Spleen (tissue), 11 donors: ENCODE measurements at regions not wholly inside any gene's neighbourhood (a gene's known extent, or its start where the extent isn't known, plus 50 kb on each side); places are given as distances from the start of the nearest gene placed in this dataset.

Experiments used
- DNase-seq: peaks from one replicate; pipeline ENCODE4 v3.0.0-alpha.2; 2020
- H3K27ac ChIP-seq, 8 donors: fragments of 200-600 bp; sonication (generic) in 7 of 8; 1 replicate in 4 of 8; 2 replicates in 4 of 8; pipeline versions ENCODE4 v1.5.0 to v1.8.0; 2016 to 2021; ENCODE audit warnings: inconsistent platforms in 4 of 8, mild to moderate bottlenecking in 4 of 8, moderate library complexity in 1 of 8
- H3K27me3 ChIP-seq, 7 donors: fragments of 200-600 bp; sonication (generic) in 6 of 7; replicated peaks in 1 of 7; 1 replicate in 4 of 7; 2 replicates in 3 of 7; pipeline versions ENCODE4 v1.5.0 to v1.8.0; 2016 to 2021; ENCODE audit warnings: inconsistent platforms in 3 of 7, mild to moderate bottlenecking in 1 of 7
- H3K36me3 ChIP-seq, 6 donors: fragments of 200-600 bp; sonication (generic) in 5 of 6; 1 replicate in 4 of 6; 2 replicates in 2 of 6; pipeline versions ENCODE4 v1.5.0 to v1.8.0; 2016 to 2021; ENCODE audit warnings: inconsistent platforms in 2 of 6
- H3K4me1 ChIP-seq, 6 donors: fragments of 200-600 bp; sonication (generic) in 5 of 6; 1 replicate in 3 of 6; 2 replicates in 3 of 6; pipeline versions ENCODE4 v1.5.0 to v1.8.0; 2016 to 2021; ENCODE audit warnings: inconsistent platforms in 3 of 6
- H3K4me3 ChIP-seq, 8 donors: fragments of 200-600 bp; sonication (generic) in 7 of 8; 1 replicate in 4 of 8; 2 replicates in 4 of 8; pipeline versions ENCODE4 v1.5.0 to v1.8.0; 2016 to 2021; ENCODE audit warnings: inconsistent platforms in 4 of 8, mild to moderate bottlenecking in 4 of 8, moderate library complexity in 2 of 8
- H3K9me3 ChIP-seq, 8 donors: fragments of 200-600 bp; sonication (generic) in 7 of 8; 1 replicate in 4 of 8; 2 replicates in 4 of 8; pipeline versions ENCODE4 v1.5.0 to v1.8.0; 2016 to 2021; ENCODE audit warnings: inconsistent platforms in 4 of 8
- CTCF ChIP-seq, 11 experiments: fragments of 200-600 bp in 7 of 11; fragments of 450-650 bp in 4 of 11; sonication (generic) in 4 of 11; IDR thresholded peaks in 8 of 11; conservative IDR thresholded peaks in 3 of 11; 1 replicate in 7 of 11; 2 replicates in 4 of 11; pipeline versions ENCODE4 v1.4.0 to v1.8.0; 2016 to 2021; ENCODE audit warnings: antibody characterized with exemption in 11 of 11, inconsistent platforms in 4 of 11, mild to moderate bottlenecking in 1 of 11
- POLR2A ChIP-seq, 3 donors: fragments of 450-650 bp; IDR thresholded peaks; one replicate each; pipeline ENCODE4 v1.5.1; 2017; ENCODE audit warnings: antibody characterized with exemption in 3 of 3, mild to moderate bottlenecking in 1 of 3
- POLR2AphosphoS5 ChIP-seq, 3 donors: sonication (generic); formaldehyde crosslinking; IDR thresholded peaks; one replicate each; pipeline ENCODE4 v1.5.1; 2017; ENCODE audit warnings: antibody characterized with exemption in 3 of 3
- WGBS, 5 donors: extraction: QIAGEN DNeasy Blood & Tissue Kit in 3 of 5; methylation state at CpG; one replicate each; pipeline versions ENCODE4 v1.1.5 to v1.1.7; 2013 to 2018; 5-methylcytosine and 5-hydroxymethylcytosine counted together
- intact Hi-C: fragments of 100-400 bp; cut with DNase I; formaldehyde crosslinking; loops from one replicate; pipeline ENCODE4 v1.15.0; 2023; ENCODE audit warnings: low total_unique reads
- donor health status: healthy with polysubstance abuse.
- donor health status: DM: no; HTN: no; CAD: no; lungs with moderate emphysema.
- donor health status: DM: no; HTN: no; CAD: no.
- donor health status: Bipolar disorder and iron deficiency.
- donor health status: healthy.
- donor health status: DM: no; HTN: no; CAD: no.
- donor health status: DM: yes; HTN: yes; CAD: no.

- H3K36me3 ChIP-seq, result no peaks in the 10 kb centered on the region
- DNase-seq, result no peak
- H3K27me3 ChIP-seq, result no peaks in the 10 kb centered on the region
- peaks cover 0 to 6% (median 0%) of the 10 kb centered on the region in 8 donors for H3K9me3 ChIP-seq
- H3K4me3 ChIP-seq, result no peak overlapping the region
- H3K27ac ChIP-seq, result no peak overlapping the region
- WGBS, 5 donors, result 91 to 96% (median 94%) methylated on average over 17 of the region's 17 CpGs
- intact Hi-C loops, result no loop called here
- peaks cover 0 to 9% (median under 1%) of the 10 kb centered on the region in 6 donors for H3K4me1 ChIP-seq
- TF ChIP-seq POLR2AphosphoS5 (IDR thresholded peaks at IDR 0.05) (no peak), POLR2A (IDR thresholded peaks at IDR 0.05) (no peak), CTCF (IDR thresholded peaks at IDR 0.05 in 8 of 11, conservative IDR thresholded peaks at IDR 0.05 in 3 of 11) (no peak)
Measured at GRCh38 chr2:8157621-8158430, 524.0 kb upstream of the ID2 start.

GRCh38 chr2:8158711-8159110 is 523.1 kb upstream of the ID2 start:
- Histone ChIP-seq H3K4me1 (peaks cover 0 to 4% (median 0%) of the 10 kb centered on the region in 6 donors), H3K4me3 (no peak overlapping the region), H3K9me3 (peaks cover 0 to 6% (median 0%) of the 10 kb centered on the region in 8 donors), H3K36me3 (no peaks in the 10 kb centered on the region), H3K27ac (no peak overlapping the region), H3K27me3 (no peaks in the 10 kb centered on the region)
- WGBS, 5 donors, result 83 to 89% (median 86%) methylated on average over 6 of the region's 6 CpGs
- intact Hi-C loops, result no loop called here
- DNase-seq, result no peak
- TF ChIP-seq POLR2A (IDR thresholded peaks at IDR 0.05) (no peak), POLR2AphosphoS5 (IDR thresholded peaks at IDR 0.05) (no peak), CTCF (IDR thresholded peaks at IDR 0.05 in 8 of 11, conservative IDR thresholded peaks at IDR 0.05 in 3 of 11) (no peak)

- Histone ChIP-seq H3K27ac (no peak overlapping the region), H3K27me3 (no peaks in the 10 kb centered on the region), H3K36me3 (no peaks in the 10 kb centered on the region), H3K9me3 (peaks cover 0 to 6% (median 0%) of the 10 kb centered on the region in 8 donors), H3K4me3 (no peak overlapping the region), H3K4me1 (peaks cover 0 to 4% (median 0%) of the 10 kb centered on the region in 6 donors)
- 85 to 91% (median 86%) methylated on average over 13 of the region's 13 CpGs for WGBS, 5 donors
- DNase-seq, result no peak
- intact Hi-C loops, result no loop called here
- no peak for TF ChIP-seq POLR2A (IDR thresholded peaks at IDR 0.05)
- no peak for TF ChIP-seq POLR2AphosphoS5 (IDR thresholded peaks at IDR 0.05)
- TF ChIP-seq CTCF (IDR thresholded peaks at IDR 0.05 in 8 of 11, conservative IDR thresholded peaks at IDR 0.05 in 3 of 11), result no peak
Measured at GRCh38 chr2:8159211-8159965, 522.5 kb upstream of the ID2 start.
